BLaER1 treated with 17β-estradiol and CSF1 and Interleukin-3, amounts not matched to agents 10 nM and 100 nM (cell line): ENCODE measurements at regions not wholly inside any gene's neighbourhood (a gene's known extent, or its start where the extent isn't known, plus 50 kb on each side); places are given as distances from the start of the nearest gene placed in this dataset.

ENCODE experiments used
- H3K27ac ChIP-seq, 11 experiments: shearing (Covaris generic); formaldehyde crosslinking; 2 replicates each; pipeline ENCODE4 v1.8.1; 2022
- H3K27me3 ChIP-seq, 11 experiments: shearing (Covaris generic); formaldehyde crosslinking; 2 replicates each; pipeline ENCODE4 v1.8.1; 2022
- H3K36me3 ChIP-seq, 11 experiments: shearing (Covaris generic); formaldehyde crosslinking; 2 replicates each; pipeline ENCODE4 v1.8.1; 2022
- H3K4me1 ChIP-seq, 10 experiments: shearing (Covaris generic); formaldehyde crosslinking; 2 replicates each; pipeline ENCODE4 v1.8.1; 2022
- H3K4me2 ChIP-seq, 11 experiments: shearing (Covaris generic); formaldehyde crosslinking; 2 replicates each; pipeline ENCODE4 v1.8.1; 2022
- H3K4me3 ChIP-seq, 10 experiments: shearing (Covaris generic); formaldehyde crosslinking; 2 replicates each; pipeline ENCODE4 v1.8.1; 2022
- H3K9ac ChIP-seq, 11 experiments: shearing (Covaris generic); formaldehyde crosslinking; 2 replicates each; pipeline ENCODE4 v1.8.1; 2022
- H3K9me3 ChIP-seq, 11 experiments: shearing (Covaris generic); formaldehyde crosslinking; replicated peaks in 1 of 11; 2 replicates each; pipeline ENCODE4 v1.8.1; 2022
- H4K20me1 ChIP-seq, 11 experiments: shearing (Covaris generic); formaldehyde crosslinking; 2 replicates each; pipeline ENCODE4 v1.8.1; 2022
- Cebpa-rat ChIP-seq, 11 experiments: shearing (Covaris generic); IDR thresholded peaks; 2 replicates each; pipeline ENCODE4 v1.8.1; 2022

GRCh38 chr15:62524848-62525247 is 359.8 kb upstream of the C2CD4B start:
- Histone ChIP-seq H3K4me1 (no peaks in the 10 kb centered on the region), H3K27ac (no peak overlapping the region), H4K20me1 (no peaks in the 10 kb centered on the region), H3K9ac (no peak overlapping the region), H3K27me3 (no peaks in the 10 kb centered on the region), H3K9me3 (no peaks in the 10 kb centered on the region), H3K4me3 (no peak overlapping the region), H3K36me3 (no peaks in the 10 kb centered on the region), H3K4me2 (no peak overlapping the region)
- no peak for TF ChIP-seq Cebpa-rat (IDR thresholded peaks at IDR 0.05)

DNA sequence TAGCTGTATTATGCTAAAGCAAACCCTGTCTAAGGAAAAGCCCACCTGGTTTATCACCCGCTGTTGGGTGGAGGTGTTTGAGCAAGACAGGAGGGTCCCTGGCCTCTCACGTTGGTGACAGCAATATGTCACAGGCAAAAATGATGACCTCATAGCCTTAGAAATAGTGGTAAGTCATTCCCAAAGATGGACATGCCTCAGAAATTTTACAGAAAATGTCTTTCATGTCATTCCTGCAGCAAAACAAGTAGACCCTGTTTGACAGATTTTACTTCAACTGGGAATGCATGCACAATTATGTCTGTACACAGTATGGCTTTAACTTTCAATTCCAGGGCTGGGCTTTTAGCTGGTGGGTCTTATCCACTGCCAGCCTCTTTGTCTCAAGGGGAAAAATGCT is 362.3 kb upstream of the C2CD4B start:
- Histone ChIP-seq H3K4me1 (no peaks in the 10 kb centered on the region), H3K36me3 (no peaks in the 10 kb centered on the region), H3K27ac (no peak overlapping the region), H3K9me3 (no peaks in the 10 kb centered on the region), H3K27me3 (no peaks in the 10 kb centered on the region), H3K9ac (no peak overlapping the region), H3K4me2 (no peak overlapping the region), H4K20me1 (no peaks in the 10 kb centered on the region), H3K4me3 (no peak overlapping the region)
- TF ChIP-seq Cebpa-rat (IDR thresholded peaks at IDR 0.05), result no peak

DNA sequence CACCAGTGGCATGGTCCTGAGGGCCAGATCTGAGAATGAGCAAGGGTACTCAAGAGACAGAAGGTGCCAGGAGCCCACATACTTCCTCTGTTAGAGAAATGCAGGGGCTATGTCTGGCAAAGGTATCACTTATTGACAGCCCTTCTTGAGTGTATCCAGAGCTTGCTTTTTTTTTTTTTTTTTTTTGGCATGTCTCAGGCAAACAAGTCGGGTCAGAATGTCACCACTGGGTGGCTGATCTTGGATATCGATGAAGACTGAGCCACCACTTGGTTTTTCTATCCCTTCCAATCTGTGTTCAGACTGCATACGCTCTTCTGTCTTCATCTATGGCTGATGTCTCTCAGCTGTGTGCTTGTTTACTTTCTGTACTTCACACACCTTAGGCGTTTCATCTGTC is 363.4 kb upstream of the C2CD4B start:
- H3K36me3 ChIP-seq, result no peaks in the 10 kb centered on the region
- TF ChIP-seq Cebpa-rat (IDR thresholded peaks at IDR 0.05), result no peak
- H3K4me3 ChIP-seq, result no peak overlapping the region
- no peak overlapping the region for H3K4me2 ChIP-seq
- H3K27me3 ChIP-seq, result no peaks in the 10 kb centered on the region
- no peak overlapping the region for H3K9ac ChIP-seq
- no peaks in the 10 kb centered on the region for H3K4me1 ChIP-seq
- no peaks in the 10 kb centered on the region for H3K9me3 ChIP-seq
- H4K20me1 ChIP-seq, result no peaks in the 10 kb centered on the region
- no peak overlapping the region for H3K27ac ChIP-seq

GRCh38 chr15:62532367-62532766 is 367.3 kb upstream of the C2CD4B start:
- no peak overlapping the region for H3K4me2 ChIP-seq
- no peak for TF ChIP-seq Cebpa-rat (IDR thresholded peaks at IDR 0.05)
- H3K27ac ChIP-seq, result no peak overlapping the region

DNA sequence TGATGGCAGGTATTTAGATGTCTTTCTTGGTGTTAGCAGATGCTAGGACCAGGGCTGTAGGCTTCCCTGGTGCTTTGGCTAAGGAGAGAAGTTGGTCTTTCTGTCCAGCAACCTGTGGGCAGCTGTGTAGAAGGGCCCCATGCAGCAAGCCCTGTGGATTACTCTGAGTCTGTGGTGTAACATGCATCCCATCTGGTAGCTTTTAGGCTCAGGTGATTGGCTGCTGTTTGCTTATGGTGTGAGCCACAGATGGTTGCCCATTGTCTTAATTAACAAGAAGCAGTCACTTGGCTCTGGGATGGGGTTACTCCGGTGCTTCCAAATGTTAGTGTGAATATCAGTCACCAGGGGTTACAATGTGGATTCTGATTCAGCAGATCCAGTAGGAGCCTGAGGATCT is 368.6 kb upstream of the C2CD4B start:
- Histone ChIP-seq H3K4me1 (no peaks in the 10 kb centered on the region), H3K9ac (no peak overlapping the region), H4K20me1 (no peaks in the 10 kb centered on the region), H3K4me2 (no peak overlapping the region), H3K9me3 (no peaks in the 10 kb centered on the region), H3K27ac (no peak overlapping the region), H3K36me3 (no peaks in the 10 kb centered on the region), H3K4me3 (no peak overlapping the region), H3K27me3 (no peaks in the 10 kb centered on the region)
- TF ChIP-seq Cebpa-rat (IDR thresholded peaks at IDR 0.05), result no peak

More at GRCh38 chr15:62532367-62532766, 367.3 kb upstream of the C2CD4B start:
- H3K9ac ChIP-seq, result no peak overlapping the region
- no peaks in the 10 kb centered on the region for H3K36me3 ChIP-seq
- H3K27me3 ChIP-seq, result no peaks in the 10 kb centered on the region
- no peaks in the 10 kb centered on the region for H3K4me1 ChIP-seq
- no peaks in the 10 kb centered on the region for H3K9me3 ChIP-seq
- H3K4me3 ChIP-seq, result no peak overlapping the region
- H4K20me1 ChIP-seq, result no peaks in the 10 kb centered on the region

DNA sequence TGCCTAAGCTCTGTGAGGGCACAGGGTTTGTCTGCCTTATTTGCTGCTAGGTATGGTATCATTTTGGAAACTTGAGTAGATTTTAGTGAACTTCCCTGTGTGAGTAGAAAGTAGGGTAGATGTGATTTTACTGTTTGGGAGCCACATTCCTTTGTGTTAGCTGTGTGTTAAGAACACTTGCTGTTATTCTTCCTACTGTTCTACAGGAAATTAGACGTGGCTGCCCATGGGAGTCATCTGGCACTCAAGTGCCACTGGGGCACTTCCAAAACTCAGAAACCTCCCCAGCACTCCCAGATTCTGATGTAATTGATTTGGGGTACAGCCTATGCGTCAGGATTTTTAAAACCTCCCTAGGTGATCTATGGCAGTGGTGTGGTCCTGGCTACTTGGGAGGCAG is 369.9 kb upstream of the C2CD4B start:
- Histone ChIP-seq H3K36me3 (no peaks in the 10 kb centered on the region), H3K9me3 (no peaks in the 10 kb centered on the region), H4K20me1 (no peaks in the 10 kb centered on the region), H3K4me2 (no peak overlapping the region), H3K4me3 (no peak overlapping the region), H3K27ac (no peak overlapping the region), H3K9ac (no peak overlapping the region), H3K27me3 (no peaks in the 10 kb centered on the region), H3K4me1 (no peaks in the 10 kb centered on the region)
- no peak for TF ChIP-seq Cebpa-rat (IDR thresholded peaks at IDR 0.05)

GRCh38 chr15:62539236-62539635 is 374.2 kb upstream of the C2CD4B start:
- Histone ChIP-seq H3K4me2 (no peak overlapping the region), H4K20me1 (no peaks in the 10 kb centered on the region), H3K9ac (no peak overlapping the region), H3K4me1 (no peaks in the 10 kb centered on the region), H3K27ac (no peak overlapping the region), H3K36me3 (no peaks in the 10 kb centered on the region), H3K4me3 (no peak overlapping the region), H3K9me3 (peaks cover 0 to 10% (median 0%) of the 10 kb centered on the region in 11 experiments; a peak in 4 of 22 replicates), H3K27me3 (no peaks in the 10 kb centered on the region)
- TF ChIP-seq Cebpa-rat (IDR thresholded peaks at IDR 0.05), result no peak

GRCh38 chr15:62541250-62541649 is 376.2 kb upstream of the C2CD4B start:
- Histone ChIP-seq H3K4me3 (no peak overlapping the region), H3K9me3 (peaks cover 0 to 10% (median 0%) of the 10 kb centered on the region in 11 experiments; a peak in 4 of 22 replicates), H3K9ac (no peak overlapping the region), H3K36me3 (no peaks in the 10 kb centered on the region), H4K20me1 (no peaks in the 10 kb centered on the region), H3K4me1 (no peaks in the 10 kb centered on the region), H3K27ac (no peak overlapping the region), H3K4me2 (no peak overlapping the region), H3K27me3 (no peaks in the 10 kb centered on the region)
- no peak for TF ChIP-seq Cebpa-rat (IDR thresholded peaks at IDR 0.05)

GRCh38 chr15:62541846-62542245 is 376.8 kb upstream of the C2CD4B start:
- Histone ChIP-seq H3K27me3 (no peaks in the 10 kb centered on the region), H3K27ac (no peak overlapping the region)

DNA sequence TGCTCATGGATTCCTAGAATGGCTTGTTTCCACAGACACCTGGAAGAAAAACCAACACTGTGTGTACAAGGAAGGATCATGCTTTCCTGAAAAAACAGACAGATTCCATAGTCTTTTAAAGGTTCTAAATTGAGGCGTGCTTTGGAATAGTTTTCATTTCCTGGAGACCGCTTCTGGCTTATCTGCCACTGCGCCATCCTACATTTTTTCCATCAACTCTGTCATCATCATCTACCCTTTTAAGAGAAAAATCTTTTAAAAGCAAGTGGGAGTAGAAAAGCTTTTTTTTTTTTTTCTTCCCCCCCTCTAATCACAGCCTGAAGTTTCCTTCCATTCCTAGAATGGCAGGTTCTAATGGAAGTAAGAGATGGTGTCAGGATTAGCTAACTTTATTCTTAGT is 379.4 kb upstream of the C2CD4B start:
- no peak overlapping the region for H3K4me3 ChIP-seq
- H3K4me1 ChIP-seq, result no peaks in the 10 kb centered on the region
- TF ChIP-seq Cebpa-rat (IDR thresholded peaks at IDR 0.05), result no peak
- no peaks in the 10 kb centered on the region for H3K36me3 ChIP-seq
- H3K4me2 ChIP-seq, result no peak overlapping the region
- H3K9ac ChIP-seq, result no peak overlapping the region
- H3K27ac ChIP-seq, result no peak overlapping the region
- H3K9me3 ChIP-seq, result peaks cover 0 to 10% (median 0%) of the 10 kb centered on the region in 11 experiments; a peak in 4 of 22 replicates
- H4K20me1 ChIP-seq, result no peaks in the 10 kb centered on the region
- no peaks in the 10 kb centered on the region for H3K27me3 ChIP-seq

More at GRCh38 chr15:62541846-62542245, 376.8 kb upstream of the C2CD4B start:
- H3K9ac ChIP-seq, result no peak overlapping the region
- peaks cover 0 to 10% (median 0%) of the 10 kb centered on the region in 11 experiments; a peak in 4 of 22 replicates for H3K9me3 ChIP-seq
- H3K4me1 ChIP-seq, result no peaks in the 10 kb centered on the region
- H3K4me2 ChIP-seq, result no peak overlapping the region
- H3K4me3 ChIP-seq, result no peak overlapping the region
- H4K20me1 ChIP-seq, result no peaks in the 10 kb centered on the region
- no peak for TF ChIP-seq Cebpa-rat (IDR thresholded peaks at IDR 0.05)
- H3K36me3 ChIP-seq, result no peaks in the 10 kb centered on the region
